ENCODE measurements at regions not wholly inside any gene's neighbourhood (a gene's known extent, or its start where the extent isn't known, plus 50 kb on each side); places are given as distances from the start of the nearest gene placed in this dataset.

GRCh38 chr6:134373282-134373922 is 55.5 kb upstream of the SGK1 start:
- no peak for TF ChIP-seq POLR2A (IDR thresholded peaks at IDR 0.05)
- no peak for TF ChIP-seq CTCF (IDR thresholded peaks at IDR 0.05)

Measured in adrenal gland (tissue), 5 donors.